ENCODE measurements at regions not wholly inside any gene's neighbourhood (a gene's known extent, or its start where the extent isn't known, plus 50 kb on each side); places are given as distances from the start of the nearest gene placed in this dataset.

GRCh38 chr4:139611391-139611790, 54.2 kb upstream of the MGST2 start:
- ATAC-seq (replicated peaks in 1 of 2), result no peak
- H3K4me3 Mint-ChIP-seq, result no peak overlapping the region

GRCh38 chr4:139609647-139610046, 53.6 kb upstream of the SETD7 start:
- DNase-seq (no peak), ATAC-seq (replicated peaks in 1 of 2) (no peak)
- H3K36me3 Mint-ChIP-seq (ENCODE audit: insufficient read depth in 2 of 2), result peaks cover 0 to 4% of the 10 kb centered on the region in 2 donors
- H3K27ac Mint-ChIP-seq, result no peak overlapping the region
- H3K4me1 Mint-ChIP-seq (ENCODE audit: low read depth), result peaks cover 15% of the 10 kb centered on the region
- H3K4me3 Mint-ChIP-seq, result no peak overlapping the region
- H3K27me3 Mint-ChIP-seq (ENCODE audit: low read depth), result peaks cover 22% of the 10 kb centered on the region
- peaks cover 0 to 5% of the 10 kb centered on the region in 2 donors for H3K9me3 Mint-ChIP-seq

More at GRCh38 chr4:139611391-139611790, 54.2 kb upstream of the MGST2 start:
- no peak for DNase-seq
- Mint-ChIP-seq H3K9me3 (no peaks in the 10 kb centered on the region), H3K4me1 (ENCODE audit: low read depth) (peaks cover 8% of the 10 kb centered on the region), H3K27ac (no peak overlapping the region), H3K27me3 (ENCODE audit: low read depth) (peaks cover 14% of the 10 kb centered on the region), H3K36me3 (ENCODE audit: insufficient read depth in 2 of 2) (peaks cover 0 to 4% of the 10 kb centered on the region in 2 donors)

GRCh38 chr4:139607502-139608060, 51.6 kb upstream of the SETD7 start:
- ATAC-seq (replicated peaks in 1 of 2) (no peak), DNase-seq (no peak)
- no peak overlapping the region for H3K4me3 Mint-ChIP-seq
- peaks cover 22% of the 10 kb centered on the region for H3K27me3 Mint-ChIP-seq (ENCODE audit: low read depth)
- H3K36me3 Mint-ChIP-seq (ENCODE audit: insufficient read depth in 2 of 2), result peaks cover 0 to 4% of the 10 kb centered on the region in 2 donors
- peaks cover 15% of the 10 kb centered on the region for H3K4me1 Mint-ChIP-seq (ENCODE audit: low read depth)
- peaks cover 0 to 5% of the 10 kb centered on the region in 2 donors for H3K9me3 Mint-ChIP-seq
- no peak overlapping the region for H3K27ac Mint-ChIP-seq

- no peak for DNase-seq
- Mint-ChIP-seq H3K4me1 (ENCODE audit: low read depth) (peaks cover 15% of the 10 kb centered on the region), H3K4me3 (peak overlapping the region; percentile 50 to 70), H3K36me3 (ENCODE audit: insufficient read depth in 2 of 2) (peaks cover 0 to 4% of the 10 kb centered on the region in 2 donors), H3K9me3 (peaks cover 0 to 5% of the 10 kb centered on the region in 2 donors), H3K27me3 (ENCODE audit: low read depth) (peaks cover 22% of the 10 kb centered on the region), H3K27ac (peak overlapping the region; percentile 26)
- peak in 1 of 2 donors; percentile 50 for ATAC-seq (replicated peaks in 1 of 2)
Observed at GRCh38 chr4:139606579-139607501, 50.8 kb upstream of the SETD7 start.

- peaks cover 22% of the 10 kb centered on the region for H3K27me3 Mint-ChIP-seq (ENCODE audit: low read depth)
- H3K4me3 Mint-ChIP-seq, result peak overlapping the region; percentile 50 to 70
- DNase-seq (no peak), ATAC-seq (replicated peaks in 1 of 2) (no peak)
- peaks cover 0 to 4% of the 10 kb centered on the region in 2 donors for H3K36me3 Mint-ChIP-seq (ENCODE audit: insufficient read depth in 2 of 2)
- peaks cover 0 to 5% of the 10 kb centered on the region in 2 donors for H3K9me3 Mint-ChIP-seq
- H3K27ac Mint-ChIP-seq, result no peak overlapping the region
- peaks cover 15% of the 10 kb centered on the region for H3K4me1 Mint-ChIP-seq (ENCODE audit: low read depth)
Observed at GRCh38 chr4:139606103-139606502, 50.1 kb upstream of the SETD7 start.

All from activated T-cell treated with anti-CD3 and anti-CD28 coated beads, Interleukin-2, amount 50 U/mL, for 72 hours (primary cell).